ENCODE measurements at regions not wholly inside any gene's neighbourhood (a gene's known extent, or its start where the extent isn't known, plus 50 kb on each side); places are given as distances from the start of the nearest gene placed in this dataset.
"Not testable (repeated sequence)": the region's sequence is repeated elsewhere in the genome, so short reads cannot be mapped to it uniquely, and the experiment has no call there.

DNA sequence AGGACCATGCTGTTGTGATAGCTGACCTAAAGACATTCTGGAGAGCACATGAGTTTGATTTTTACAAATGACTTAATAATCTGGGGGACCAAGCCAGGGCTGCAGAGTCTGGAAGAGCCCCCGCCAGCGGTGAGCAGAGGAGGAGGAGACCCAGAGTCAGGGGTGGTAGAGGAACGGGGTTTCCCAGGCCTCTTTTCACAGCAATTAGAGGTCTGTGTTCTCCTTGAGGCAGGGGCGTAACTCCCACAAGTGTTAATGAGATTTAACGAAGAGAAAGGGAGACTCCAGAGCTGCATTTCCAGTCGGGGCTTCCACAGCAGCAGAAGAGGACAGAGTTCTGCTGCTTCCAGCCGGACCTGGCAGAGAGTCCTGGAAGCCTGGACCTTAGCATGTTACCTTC is 137.9 kb upstream of the SLC24A2 start:
- no peak for DNase-seq

DNA sequence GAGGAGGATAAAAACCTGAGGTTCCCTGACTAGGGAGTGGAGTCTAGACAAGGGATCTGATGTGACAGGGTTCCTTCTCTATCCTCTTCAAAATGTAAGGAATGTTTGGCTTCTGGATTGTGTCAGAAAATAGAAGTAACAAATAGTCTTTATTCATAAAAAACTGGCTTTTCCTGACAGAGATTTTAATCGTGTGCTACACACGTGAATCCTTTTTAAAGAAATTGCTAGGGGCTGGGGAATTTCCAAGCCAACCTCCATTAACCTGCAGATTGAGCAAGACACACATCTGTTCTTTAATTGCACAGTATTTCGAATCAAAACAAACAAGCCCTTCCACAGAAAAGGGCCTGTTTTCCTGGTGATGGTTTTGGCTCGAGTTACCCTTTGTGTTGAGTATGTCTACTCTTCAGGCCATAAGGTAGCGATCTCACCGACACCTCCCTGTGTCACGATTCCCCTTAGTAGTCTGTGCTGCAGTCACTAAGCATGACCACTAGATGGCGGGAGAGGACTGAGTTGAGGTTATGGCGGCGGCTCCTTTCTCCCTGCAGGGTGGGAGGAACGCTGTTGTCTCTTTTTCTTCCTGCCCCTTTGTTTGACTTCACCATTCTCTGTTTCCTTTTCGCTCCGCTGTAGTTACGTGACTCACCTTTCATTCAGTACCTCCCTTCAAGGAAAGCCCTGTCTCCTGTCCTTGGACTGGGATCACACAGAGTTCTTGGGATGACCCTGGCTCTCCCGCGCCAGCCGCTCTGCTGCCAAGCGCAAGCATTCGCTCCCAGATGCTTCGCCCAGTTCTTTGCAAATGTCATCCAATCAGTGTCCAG is 137.1 kb upstream of the SLC24A2 start:
- peak; percentile 61 for DNase-seq

DNA sequence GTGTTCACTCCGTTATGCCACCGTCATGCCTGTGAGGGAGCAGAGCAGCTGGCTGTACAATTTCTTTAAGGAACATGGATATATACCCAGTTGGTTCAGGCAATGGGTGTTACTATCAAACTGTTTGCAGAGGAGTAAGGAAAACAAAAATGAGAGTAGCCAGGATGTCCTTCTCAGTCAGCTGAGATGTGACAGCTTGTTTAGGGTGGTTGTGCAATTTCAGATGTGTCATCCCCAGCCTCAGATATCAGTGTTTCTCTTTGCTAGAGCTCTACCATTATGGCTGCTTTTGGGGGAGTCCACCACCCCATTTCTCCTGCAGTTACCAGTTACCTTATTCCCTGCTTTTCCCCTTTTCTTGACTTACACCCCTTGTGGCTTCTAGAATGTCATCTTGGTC is 135.2 kb upstream of the SLC24A2 start:
- DNase-seq = no peak

DNA sequence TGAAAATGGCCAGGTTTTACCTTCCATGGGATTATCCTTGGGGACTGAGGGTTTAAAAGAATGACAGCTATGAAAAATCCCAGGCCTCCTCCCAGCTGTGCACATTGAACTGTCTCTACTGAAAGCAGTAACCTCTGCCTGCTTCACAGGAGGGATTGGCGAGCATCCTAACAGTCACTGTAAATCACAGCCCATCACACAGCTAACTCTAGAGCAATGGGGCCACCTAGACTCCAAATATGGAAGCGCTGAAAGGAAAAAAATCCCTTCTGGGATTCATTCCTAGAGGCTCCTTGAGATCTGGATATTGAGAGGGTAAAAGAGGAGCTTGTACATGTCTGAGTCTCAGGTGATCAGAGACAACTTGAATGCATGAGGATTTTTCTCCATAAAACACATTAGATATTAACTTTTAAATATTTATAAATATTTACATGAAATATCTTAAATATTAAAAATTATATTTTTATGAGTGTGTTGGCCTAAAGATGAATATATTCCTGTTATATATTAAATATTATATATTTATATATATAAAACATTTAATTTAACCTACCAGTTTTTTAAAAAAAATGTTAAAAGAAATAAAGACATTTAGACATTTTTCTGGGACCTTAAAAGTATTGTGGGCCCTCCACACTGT is 133.8 kb upstream of the SLC24A2 start:
- DNase-seq = no peak

DNA sequence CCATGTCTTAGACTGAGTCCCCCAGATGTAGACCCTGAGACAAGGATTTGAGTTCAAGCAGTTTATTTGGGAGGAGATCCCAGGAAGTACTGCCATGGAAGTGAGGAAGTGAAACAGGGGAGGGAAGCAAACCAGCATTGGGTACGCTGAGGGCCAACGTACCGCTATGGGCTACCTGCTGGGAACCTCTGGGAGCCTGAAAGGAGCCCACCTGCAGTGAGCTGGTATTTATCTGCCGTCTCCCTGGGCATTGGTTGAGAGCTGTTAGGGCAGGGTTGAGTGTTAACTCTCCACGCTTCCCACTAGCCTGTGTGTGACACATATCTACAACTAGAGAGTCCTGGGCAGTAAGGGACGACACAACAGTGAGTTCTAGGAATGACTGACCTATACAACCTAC is 131.6 kb upstream of the SLC24A2 start:
- no peak for DNase-seq

DNA sequence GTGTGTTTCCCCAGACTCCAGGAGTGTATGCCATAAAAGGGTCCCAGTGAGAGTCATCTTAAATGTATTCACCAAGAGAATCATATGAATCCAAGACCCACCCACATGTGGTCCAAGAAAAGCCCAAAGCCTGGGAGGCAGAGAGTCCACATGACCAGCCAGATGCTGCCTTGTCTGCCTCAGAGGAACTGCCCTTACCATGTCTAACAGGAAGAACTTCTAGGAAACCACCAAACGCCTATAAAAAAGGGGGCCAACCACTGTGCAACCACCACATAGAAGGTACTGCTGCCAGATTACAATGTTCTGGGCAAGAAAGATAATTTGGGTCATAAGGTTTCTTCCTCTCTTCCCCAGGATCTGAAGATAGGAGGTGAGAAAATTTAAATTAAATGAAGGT is 129.8 kb upstream of the SLC24A2 start:
- no peak for DNase-seq

DNA sequence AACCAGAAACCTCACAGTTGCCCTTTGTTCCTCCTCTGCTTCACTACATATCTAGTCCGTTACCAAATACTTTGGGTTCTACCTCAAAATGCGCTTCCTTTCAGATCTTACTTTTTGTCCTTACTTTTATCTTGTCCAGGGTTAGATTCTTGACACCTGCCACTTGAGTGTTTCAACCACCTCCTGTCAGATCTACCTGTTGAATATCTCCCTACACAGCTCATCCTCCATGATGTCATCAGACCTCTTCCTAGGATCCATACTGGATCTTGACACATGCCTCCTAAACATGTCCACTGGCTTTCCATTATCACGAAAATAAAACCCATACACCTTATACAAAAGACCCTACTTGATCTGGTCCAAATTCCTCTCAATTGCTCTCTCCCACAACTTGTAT is 125.2 kb upstream of the SLC24A2 start:
- DNase-seq = no peak

DNA sequence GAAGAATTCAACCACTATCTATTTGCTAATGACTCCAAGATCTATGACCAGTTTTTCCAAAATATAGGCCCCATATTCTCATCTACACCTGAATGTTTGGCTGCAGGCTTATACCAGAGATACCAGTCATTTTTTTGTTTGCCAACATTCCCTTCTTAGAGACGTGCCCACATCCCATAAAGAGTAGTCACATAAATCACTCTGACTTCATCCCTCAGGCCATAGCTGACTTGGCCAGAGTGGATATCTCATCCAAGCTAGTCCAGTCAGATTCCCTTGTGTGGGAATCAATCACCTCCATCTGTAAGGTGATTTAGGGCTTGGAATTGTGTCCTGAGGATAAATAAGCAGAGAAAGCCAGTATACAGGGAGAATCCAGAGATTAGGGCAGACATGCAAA is 124.3 kb upstream of the SLC24A2 start:
- DNase-seq = no peak

DNA sequence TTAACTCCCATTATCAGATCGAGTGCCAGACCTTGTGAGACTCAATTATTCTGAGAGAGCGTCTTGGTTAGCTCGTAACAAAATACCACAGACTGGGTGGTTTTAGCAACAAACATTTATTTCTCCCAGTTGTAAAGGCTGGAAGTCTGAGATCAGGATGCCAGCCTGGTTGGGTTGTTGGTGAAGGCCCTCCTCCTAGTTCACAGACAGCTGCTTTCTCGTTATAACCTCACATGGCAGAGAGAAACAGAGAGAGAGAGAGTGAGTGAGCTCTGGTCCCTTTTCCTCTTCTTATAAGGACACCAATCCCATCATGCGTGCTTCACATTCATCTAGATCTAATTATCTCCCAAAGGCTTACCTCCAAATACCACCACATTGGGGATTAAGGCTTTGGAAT is 114.2 kb upstream of the SLC24A2 start:
- DNase-seq = no peak

DNA sequence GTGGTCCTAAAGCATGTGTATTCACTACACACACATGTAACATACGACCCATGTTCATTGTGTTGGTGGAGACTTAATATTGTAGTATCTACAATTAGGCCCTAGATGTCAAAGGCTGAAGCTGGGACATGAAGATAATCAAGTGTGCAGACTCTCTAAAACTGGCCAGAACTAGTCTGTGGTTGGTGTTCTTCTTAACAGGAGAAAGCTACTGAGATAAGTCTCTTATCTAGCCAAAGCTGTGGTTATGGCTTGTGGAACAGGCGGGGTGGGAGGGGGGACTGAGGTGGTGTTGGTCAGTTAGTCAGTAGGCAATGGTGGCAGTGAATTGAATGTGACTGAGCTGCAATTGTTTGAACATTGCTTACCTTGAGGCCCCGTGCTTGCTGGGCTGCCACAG is 112.7 kb upstream of the SLC24A2 start:
- no peak for DNase-seq

DNA sequence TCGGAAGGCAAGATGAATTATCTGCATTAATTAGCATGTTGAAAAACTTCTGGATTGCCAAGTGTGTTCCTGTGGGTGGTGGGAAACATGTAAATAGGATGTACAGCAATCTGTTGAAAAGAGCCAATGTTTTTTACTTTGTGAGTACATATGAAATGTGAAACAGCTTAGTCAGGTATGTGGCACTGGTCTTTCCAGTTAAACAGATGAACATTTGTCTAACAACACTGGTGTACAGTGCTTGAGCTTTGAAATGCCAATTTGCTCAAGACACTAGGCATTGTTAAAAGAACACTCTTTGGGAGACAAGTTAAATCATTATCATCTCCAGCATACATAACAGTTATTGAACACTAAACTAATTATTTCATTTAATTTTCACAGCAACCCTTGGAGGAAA is 107.3 kb upstream of the SLC24A2 start:
- DNase-seq = no peak

DNA sequence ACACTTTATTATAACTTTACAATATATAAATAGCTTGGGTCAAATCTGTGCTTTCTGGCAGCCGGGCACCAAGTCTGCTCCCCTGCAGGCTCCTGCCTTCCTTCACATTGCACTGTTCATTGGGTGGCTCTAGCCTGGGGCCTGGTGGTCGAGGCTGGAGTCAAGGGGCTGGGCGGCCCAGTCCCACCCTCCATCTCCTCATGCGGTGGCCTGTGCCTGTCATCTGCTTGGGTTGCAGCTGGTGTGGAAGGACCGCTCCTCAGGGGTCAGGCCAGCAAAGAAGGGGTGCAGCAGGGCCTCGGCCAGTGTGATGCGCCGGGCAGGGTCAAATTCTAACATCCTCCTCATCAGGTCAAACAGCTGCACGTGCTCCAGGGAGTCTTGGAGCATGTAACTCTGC is 106.7 kb upstream of the SLC24A2 start:
- DNase-seq = not testable (repeated sequence)

DNA sequence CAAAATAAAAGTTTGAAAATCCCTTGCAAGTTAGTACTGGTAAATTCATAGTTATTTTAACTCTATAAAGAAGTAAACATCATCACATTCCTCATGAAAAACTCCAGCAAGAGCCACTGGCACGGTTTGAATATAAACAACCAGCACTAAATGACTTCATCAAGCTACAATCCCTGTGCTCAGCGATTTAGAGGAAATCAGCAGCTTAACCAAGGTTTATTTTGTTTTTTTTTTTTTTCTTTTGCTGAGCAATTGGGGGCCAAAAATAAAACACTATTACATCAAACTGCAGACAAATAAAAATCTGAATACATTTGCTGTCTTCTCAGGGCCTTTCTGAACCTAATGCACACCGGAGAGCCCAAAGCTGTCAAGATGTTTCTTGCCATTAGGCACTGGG is 106.2 kb upstream of the SLC24A2 start:
- no peak for DNase-seq

DNA sequence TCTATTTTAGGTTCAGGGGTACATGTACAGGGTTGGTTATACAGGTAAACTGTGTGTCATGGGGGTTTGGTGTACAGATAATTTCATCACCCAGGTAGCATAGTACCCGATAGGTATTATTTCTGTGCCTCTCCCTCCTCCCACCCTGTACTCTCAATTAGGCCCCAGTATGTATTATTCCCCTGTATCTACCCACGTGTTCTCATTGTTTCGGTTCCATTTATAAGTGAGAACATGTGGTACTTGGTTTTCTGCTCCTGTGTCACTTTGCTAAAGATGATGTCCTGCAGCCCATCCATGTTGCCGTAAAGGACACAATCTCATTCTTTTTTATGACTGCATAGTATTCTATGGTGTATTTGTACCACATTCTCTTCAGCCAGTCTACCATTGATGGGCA is 96.8 kb upstream of the SLC24A2 start:
- DNase-seq = no peak

DNA sequence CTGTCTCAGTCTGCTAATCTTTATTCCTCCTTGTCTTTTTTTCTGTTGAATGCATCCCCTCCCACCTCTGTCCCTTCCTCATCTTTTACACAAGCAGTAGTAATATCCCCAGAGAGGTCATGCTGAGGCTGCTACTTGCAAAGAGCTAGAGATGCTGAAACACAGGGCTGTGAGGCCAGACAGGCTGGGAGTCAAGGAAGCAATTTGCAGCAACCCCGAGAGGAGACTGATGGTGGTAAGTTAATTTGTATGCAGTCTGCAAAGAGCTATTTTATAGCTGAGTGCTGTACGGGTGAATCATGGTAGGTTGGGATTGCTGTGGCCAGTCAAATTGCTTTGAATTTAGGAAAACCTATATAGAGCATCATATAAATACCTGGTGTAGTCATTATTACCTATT is 90.2 kb upstream of the SLC24A2 start:
- DNase-seq = no peak

DNA sequence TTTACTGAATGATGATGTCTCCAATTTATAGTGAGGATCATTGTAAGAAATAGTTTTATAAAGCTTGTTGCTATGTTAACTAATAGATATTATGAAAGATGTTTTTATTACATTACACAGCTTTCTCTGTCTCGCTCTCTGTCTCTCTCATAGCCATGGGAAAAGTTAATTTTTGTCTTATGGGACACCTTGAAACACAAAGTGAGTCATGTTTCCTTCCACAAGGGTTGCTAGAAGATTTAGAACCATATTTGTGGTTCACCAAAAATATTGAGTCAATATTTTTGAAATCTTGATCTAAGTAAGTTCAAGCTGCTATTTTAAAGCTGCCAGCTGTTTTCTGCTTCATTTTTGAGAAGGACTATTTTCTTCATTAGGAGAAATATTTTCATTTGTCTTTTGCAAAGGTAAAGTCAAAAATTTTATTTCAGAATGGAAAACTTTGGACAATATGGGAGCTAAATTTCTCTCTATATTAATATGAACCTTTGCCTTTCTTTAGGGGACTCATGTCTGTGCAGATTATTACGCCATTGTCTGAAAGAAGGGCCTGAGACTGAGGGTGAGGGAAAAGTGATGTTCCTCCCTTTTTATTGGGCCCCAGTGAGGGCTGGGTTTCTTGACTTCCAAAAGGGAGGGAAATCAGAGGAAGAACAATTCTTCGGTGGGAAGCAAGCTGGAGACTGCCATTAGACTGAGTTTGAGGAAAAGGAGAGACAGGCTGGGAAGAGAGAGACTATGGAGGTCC is 87.9 kb upstream of the SLC24A2 start:
- DNase-seq = no peak

DNA sequence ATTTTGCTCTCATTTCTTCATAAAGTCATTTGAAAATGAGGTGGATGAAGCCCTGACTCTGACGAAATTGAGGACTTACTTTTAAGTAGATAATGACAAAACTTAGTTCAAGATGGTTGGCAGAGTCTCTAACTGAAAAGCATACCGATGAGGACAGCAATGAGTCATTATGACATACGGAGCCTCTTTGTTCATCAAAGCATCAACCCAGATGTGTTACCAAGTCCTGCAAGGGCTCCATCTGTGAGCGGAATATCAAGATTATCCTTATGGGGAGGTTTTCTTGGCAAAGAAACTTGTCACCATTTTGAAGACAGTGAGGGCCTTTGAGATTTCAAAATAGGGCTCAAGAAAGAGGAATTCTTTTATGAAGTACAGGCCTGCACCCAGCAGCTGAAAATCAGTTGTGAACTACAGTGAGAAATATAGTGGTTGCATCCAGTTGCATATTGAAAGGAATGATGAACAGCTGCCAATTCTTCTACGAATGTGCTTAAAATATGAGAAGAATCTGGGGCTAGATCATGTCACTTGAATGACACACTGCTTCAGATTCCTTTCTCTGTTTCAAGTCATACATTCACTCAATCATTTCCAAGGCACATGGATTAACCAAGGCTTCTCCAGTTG is 86.6 kb upstream of the SLC24A2 start:
- no peak for DNase-seq

DNA sequence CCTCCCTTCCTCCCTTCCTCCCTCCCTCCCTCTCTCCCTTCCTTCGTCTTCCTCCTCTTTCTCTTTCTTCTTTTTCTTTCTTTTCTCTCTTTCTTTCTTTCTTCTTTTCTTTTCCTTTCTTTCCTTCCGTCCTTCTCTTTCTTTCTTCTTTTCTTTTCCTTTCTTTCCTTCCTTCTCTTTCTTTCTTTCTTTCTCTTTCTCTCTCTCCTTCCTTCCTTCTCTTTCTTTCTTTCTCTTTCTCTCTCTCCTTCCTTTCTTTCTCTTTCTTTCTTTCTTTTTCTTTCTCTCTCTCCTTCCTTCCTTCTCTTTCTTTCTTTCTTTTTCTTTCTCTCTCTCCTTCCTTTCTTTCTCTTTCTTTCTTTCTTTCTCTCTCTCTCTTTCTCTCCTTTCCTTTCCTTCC is 84.4 kb upstream of the SLC24A2 start:
- not testable (repeated sequence) for DNase-seq

DNA sequence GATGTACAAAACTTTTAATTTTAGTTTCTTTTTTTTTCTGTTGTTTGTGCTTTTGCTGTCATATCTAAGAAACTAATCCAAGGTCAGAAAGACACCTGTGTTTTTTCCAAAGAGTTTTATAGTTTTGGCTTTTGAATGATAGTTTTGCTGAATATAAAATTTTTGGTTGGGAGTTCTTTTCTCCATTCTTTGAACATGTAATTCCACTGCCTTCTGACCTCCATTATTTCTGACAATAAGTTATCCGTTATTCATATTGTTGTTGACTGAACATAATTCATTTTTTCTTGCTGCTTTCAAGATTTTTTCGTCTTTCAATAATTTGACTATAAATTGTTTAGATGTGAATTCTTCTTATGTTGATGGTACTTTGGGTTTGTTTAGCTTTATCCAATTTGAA is 82.2 kb upstream of the SLC24A2 start:
- DNase-seq = no peak

DNA sequence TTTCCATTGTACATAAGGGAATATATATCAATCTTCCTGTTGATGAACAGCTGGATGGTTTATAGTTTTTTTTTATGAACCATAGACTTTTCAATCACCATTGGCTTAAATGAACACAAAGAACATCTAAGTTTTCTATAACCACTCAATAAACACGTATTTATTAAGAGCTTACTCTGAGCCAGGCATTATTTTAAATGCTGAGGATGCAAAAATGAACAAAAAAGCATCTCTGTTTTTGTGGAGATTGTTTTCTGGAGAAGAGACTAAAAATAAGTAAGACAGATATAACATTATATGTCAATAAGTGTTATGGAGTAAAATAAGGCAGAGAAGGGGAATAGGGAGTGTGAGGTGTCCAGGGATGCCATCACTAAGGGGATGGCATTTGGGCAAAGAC is 52.1 kb upstream of the SLC24A2 start:
- no peak for DNase-seq
